ENCODE measurements at regions not wholly inside any gene's neighbourhood (a gene's known extent, or its start where the extent isn't known, plus 50 kb on each side); places are given as distances from the start of the nearest gene placed in this dataset.

GRCh38 chr2:16330571-16330970 is 335.1 kb downstream of the CYRIA start:
- no peaks in the 10 kb centered on the region for H3K9me3 ChIP-seq
- no peak overlapping the region for H3K27ac ChIP-seq
- no peaks in the 10 kb centered on the region for H3K4me1 ChIP-seq
- no peak overlapping the region for H3K4me3 ChIP-seq
- WGBS, 2 donors = 59 to 100% methylated on average over 2 of the region's 10 CpGs
- intact Hi-C loops (cut with DNase I) = no loop called here
- H3K27me3 ChIP-seq = no peaks in the 10 kb centered on the region
- TF ChIP-seq, protein P1, sequence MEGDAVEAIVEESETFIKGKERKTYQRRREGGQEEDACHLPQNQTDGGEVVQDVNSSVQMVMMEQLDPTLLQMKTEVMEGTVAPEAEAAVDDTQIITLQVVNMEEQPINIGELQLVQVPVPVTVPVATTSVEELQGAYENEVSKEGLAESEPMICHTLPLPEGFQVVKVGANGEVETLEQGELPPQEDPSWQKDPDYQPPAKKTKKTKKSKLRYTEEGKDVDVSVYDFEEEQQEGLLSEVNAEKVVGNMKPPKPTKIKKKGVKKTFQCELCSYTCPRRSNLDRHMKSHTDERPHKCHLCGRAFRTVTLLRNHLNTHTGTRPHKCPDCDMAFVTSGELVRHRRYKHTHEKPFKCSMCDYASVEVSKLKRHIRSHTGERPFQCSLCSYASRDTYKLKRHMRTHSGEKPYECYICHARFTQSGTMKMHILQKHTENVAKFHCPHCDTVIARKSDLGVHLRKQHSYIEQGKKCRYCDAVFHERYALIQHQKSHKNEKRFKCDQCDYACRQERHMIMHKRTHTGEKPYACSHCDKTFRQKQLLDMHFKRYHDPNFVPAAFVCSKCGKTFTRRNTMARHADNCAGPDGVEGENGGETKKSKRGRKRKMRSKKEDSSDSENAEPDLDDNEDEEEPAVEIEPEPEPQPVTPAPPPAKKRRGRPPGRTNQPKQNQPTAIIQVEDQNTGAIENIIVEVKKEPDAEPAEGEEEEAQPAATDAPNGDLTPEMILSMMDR (IDR thresholded peaks at IDR 0.05) = no peak
- TF ChIP-seq POLR2A (IDR thresholded peaks at IDR 0.05) = no peak
- no peak for DNase-seq
- no peaks in the 10 kb centered on the region for H3K36me3 ChIP-seq

DNA sequence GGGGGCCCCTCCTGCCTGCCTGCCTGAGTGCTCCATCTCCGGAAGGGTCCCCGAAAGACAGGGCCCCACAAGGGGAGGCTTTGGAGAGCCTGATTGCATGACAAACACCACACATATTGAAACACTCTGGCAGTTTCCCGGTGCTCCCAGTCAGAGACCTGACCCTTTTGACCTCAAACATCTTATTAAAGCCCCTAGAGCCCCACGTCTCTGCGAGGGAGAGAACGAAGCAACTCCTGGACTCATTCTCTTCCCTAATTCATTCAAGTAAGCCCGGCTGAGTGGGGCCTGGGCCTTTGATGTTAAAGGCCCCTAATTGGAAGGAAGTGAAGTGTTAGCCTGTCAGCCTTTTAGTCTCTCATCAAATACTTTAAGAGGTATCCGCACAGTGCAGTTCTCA is 335.6 kb downstream of the CYRIA start:
- Histone ChIP-seq H3K4me3 (no peak overlapping the region), H3K27ac (no peak overlapping the region), H3K9me3 (no peaks in the 10 kb centered on the region), H3K4me1 (no peaks in the 10 kb centered on the region), H3K27me3 (no peaks in the 10 kb centered on the region), H3K36me3 (no peaks in the 10 kb centered on the region)
- WGBS, 2 donors = 65 to 85% methylated on average over 2 to 5 of the region's 8 CpGs
- no peak for DNase-seq
- no peak for TF ChIP-seq POLR2A (IDR thresholded peaks at IDR 0.05)
- TF ChIP-seq, protein P1 (IDR thresholded peaks at IDR 0.05) = no peak
- intact Hi-C loops (cut with DNase I) = no loop called here

DNA sequence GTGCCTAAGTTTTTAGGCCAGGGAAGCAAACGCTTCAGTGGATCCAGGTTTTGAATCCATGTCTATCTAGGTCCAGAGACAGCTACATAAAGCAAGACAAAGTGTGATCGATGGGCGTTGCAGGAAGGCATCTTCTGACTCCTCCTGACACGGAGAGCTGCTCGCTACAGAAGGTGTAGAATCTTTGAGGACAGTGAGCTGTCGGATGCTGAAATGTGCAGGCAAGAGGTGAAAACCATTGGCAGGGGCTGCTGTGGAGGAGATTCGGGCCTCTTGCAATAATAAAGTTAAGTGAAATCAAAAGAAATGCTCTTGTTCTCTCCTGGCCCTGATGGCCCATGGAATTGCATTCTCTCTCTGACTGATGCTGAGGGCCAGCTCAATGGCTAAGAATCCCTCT is 336.2 kb downstream of the CYRIA start:
- H3K36me3 ChIP-seq = no peaks in the 10 kb centered on the region
- H3K4me3 ChIP-seq = no peak overlapping the region
- intact Hi-C loops (cut with DNase I) = no loop called here
- DNase-seq = no peak
- H3K27me3 ChIP-seq = no peaks in the 10 kb centered on the region
- no peaks in the 10 kb centered on the region for H3K4me1 ChIP-seq
- H3K27ac ChIP-seq = no peak overlapping the region
- no peaks in the 10 kb centered on the region for H3K9me3 ChIP-seq
- TF ChIP-seq, protein P1 (IDR thresholded peaks at IDR 0.05) = no peak
- no peak for TF ChIP-seq POLR2A (IDR thresholded peaks at IDR 0.05)
- WGBS, 2 donors = 89 to 96% methylated on average over 7 of the region's 7 CpGs

- H3K9me3 ChIP-seq = no peaks in the 10 kb centered on the region
- intact Hi-C loops (cut with DNase I) = no loop called here
- TF ChIP-seq, protein P1 (IDR thresholded peaks at IDR 0.05) = no peak
- no peak for TF ChIP-seq POLR2A (IDR thresholded peaks at IDR 0.05)
- no peaks in the 10 kb centered on the region for H3K4me1 ChIP-seq
- DNase-seq = no peak
- H3K27ac ChIP-seq = no peak overlapping the region
- H3K36me3 ChIP-seq = no peaks in the 10 kb centered on the region
- 88 to 91% methylated on average over 6 of the region's 6 CpGs for WGBS, 2 donors
- H3K4me3 ChIP-seq = no peak overlapping the region
- H3K27me3 ChIP-seq = no peaks in the 10 kb centered on the region
Measured at GRCh38 chr2:16328521-16329190, 337.0 kb downstream of the CYRIA start.

DNA sequence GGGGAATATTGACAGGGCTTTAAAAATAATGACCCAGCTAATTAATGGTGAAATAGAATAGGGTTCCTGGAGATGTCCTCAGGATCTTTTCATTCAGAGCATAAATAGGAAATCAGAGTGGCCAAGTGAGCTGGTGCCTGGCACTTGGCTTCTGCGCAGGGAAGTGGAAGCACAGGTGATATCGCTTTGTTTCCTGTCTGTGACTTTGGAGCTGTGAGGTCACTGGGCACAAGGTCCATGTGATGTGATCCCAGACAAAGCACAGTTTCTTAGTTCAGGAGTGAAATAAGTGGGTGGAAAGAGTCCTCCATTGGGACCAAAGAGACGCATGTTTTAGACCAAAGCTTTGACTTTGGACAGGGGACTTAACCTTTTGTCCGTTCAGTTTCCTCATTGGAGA is 338.3 kb downstream of the CYRIA start:
- intact Hi-C loops (cut with DNase I) = no loop called here
- WGBS, 2 donors = 81 to 90% methylated on average over 4 of the region's 4 CpGs
- Histone ChIP-seq H3K36me3 (no peaks in the 10 kb centered on the region), H3K9me3 (no peaks in the 10 kb centered on the region), H3K4me1 (no peaks in the 10 kb centered on the region), H3K4me3 (no peak overlapping the region), H3K27me3 (no peaks in the 10 kb centered on the region), H3K27ac (no peak overlapping the region)
- TF ChIP-seq POLR2A (IDR thresholded peaks at IDR 0.05) = no peak
- TF ChIP-seq, protein P1 (IDR thresholded peaks at IDR 0.05) = no peak
- DNase-seq = no peak
